ENCODE measurements at regions not wholly inside any gene's neighbourhood (a gene's known extent, or its start where the extent isn't known, plus 50 kb on each side); places are given as distances from the start of the nearest gene placed in this dataset.
"Not testable (repeated sequence)": the region's sequence is repeated elsewhere in the genome, so short reads cannot be mapped to it uniquely, and the experiment has no call there.

DNA sequence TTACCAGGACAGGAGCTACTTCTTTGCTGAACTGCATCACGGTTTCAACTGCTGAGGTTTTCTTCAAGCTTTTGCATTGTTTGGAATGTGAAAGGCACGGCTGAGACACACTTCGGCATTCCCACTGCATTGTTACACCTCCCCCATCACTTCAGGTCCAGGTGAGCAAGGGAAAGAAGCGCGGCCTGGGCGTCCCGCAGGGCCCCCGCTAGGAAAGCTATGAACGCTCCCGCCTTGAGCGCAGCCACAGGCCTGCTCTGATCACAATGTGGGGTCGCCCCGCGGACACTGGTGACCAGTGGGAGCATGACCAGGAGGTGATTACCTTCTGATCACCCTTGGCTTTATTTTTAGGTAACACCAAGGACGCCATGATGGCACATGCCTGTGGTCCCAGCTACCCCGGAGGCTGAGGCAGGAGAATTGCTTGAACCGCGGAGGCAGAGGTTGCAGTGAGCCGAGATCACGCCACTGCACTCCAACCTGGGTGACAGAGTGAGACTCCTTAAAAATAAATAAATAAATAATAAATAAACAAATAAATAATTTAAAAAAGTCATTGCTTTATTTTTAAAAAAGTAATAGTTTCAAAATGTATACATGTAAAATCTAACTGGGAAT lies 82.2 kb upstream of the ANTXRL start:
- not testable (repeated sequence) for DNase-seq

DNA sequence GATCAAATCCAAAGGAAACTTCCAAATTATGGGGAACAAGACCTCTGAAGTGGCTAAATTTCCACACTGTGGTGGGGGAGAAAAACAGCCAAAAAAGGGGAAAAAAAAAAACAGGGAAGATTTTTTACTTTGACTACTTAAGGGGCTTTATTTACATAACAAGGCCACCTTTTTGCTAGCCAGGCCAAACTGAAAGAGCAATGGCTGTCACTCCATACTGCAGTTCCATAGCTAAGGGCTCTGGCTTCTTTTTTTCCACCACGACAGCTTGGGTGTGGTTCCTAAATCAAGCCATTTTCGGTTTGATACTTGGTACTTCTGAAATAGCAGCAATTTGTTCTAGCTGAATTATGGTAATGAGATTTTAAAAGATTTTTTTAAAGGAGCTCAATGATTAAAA lies 76.4 kb upstream of the ANTXRL start:
- not testable (repeated sequence) for DNase-seq

DNA sequence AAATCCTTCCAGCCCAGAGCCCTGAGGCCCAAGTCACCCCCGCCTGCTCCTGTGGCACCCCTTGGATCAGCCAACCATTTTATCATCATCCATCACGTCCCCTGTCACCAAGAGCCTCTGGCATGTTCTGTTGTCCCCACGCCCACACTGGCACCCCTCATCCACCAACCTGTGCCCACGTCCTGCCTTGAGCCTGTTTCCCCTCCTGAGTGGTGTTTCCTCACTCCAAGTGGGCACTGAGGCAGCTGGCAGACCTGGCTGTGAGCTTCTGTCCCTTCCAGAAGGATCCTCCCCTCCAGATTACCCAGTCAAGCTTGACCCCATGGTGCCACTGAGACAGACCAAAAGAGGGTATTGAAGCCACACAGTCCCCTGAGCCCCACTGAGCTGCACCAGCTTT lies 71.4 kb upstream of the ANTXRL start:
- no peak for DNase-seq

DNA sequence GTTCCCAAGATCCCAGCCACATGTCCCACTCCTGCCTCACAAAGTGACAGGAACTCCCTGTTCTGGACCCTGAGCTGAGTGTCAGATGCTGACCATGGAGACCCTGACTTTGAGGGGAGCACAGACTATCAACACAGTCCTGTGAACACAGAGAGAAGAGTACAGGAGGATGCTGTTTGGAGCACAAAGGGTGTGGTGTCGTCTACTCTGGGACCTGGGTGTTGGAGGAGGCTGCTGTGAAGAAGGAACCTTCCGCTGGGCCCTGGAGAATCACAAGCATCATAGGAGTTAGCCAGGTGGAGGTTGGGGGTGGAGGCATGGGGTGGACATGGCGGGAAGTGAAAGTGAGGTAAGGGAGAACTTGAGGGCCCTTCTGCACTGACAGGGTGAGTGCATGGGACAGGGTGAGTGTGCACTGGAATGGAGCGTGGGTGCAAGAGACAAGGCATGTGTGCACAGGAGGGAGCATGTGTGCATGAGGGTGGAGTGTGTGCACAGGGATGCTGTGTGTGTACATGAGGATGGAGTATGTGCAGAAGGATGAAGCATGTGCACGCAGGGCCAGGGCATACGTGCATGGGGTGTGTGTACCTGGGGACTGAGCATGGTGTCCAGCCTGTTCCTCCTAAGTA lies 70.7 kb upstream of the ANTXRL start:
- no peak for DNase-seq

DNA sequence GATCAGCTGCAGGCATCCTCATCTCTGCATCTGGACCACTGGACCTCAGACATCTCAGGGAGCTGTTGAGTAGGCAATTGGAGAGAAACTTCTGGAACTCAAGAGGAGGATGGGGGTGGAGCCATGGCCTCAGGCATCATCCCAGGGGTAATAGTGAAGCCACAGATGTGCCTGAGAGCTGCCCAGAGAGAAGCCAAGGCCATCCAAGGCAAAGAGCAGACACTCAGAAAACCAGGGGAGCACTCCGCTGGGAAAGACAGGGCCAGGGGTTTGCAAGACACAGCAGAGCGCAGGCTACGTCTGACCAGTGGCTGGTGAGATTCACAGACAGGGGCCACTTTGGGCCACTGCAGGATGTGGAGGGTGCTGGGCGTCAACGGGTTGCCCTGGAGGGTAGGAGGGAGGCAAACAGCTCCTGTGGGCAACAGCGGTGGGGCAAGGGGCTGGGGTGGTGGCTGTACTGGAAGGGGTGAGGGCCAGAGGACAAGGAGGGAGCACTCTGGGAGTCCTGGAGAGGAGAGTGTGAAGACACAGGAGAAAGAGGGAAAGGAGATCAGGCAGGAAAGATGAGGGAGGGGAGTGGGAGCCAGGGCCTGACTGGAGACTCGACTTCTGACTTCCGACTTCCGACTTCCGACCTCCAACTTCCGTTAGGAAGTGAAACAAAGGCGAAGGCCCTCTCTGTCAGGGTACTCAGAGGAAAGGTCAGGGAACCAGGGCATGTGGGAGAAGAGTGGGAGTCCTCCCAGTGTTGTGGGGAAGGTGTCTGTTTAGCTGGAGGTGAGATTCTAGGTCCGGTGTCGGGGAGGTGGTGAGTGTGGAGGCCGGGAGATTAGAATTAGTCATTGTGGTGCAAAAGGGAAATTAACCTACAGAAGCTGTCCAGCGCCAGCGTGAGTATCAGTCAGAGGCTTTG lies 69.7 kb upstream of the ANTXRL start:
- peak; percentile 41 to 64 for DNase-seq

DNA sequence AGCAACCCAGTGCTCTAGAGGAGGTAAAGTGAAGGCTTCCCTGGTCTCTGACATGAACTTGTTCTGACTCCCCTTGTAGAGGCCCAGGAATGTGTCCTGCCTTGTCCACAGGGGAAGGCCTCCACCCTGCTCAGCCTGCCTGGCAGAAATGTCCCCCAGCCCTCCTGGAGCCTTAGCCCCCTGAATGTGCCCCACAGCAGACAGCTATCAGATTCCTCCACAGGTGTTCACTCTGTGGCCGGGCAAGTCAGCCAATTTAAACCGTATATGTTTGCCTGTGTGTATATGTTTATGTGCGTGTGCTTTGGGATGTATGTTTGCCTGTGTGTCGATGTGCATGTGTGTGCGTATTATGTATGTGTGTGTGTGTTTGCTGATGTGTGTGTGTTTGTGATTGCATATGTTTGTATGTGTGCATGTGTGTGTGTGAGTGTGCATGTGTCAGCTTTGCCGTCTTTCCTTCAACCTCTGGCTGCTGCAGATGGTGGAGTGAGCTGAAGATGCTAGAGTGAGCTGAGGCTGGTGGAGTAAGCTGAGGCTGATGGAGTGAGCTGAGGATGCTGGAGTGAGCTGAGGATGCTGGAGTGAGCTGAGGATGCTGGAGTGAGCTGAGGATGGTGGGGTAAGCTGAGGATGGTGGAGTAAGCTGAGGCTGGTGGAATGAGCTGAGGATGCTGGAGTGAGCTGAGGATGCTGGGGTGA lies 68.9 kb upstream of the ANTXRL start:
- DNase-seq: no peak

DNA sequence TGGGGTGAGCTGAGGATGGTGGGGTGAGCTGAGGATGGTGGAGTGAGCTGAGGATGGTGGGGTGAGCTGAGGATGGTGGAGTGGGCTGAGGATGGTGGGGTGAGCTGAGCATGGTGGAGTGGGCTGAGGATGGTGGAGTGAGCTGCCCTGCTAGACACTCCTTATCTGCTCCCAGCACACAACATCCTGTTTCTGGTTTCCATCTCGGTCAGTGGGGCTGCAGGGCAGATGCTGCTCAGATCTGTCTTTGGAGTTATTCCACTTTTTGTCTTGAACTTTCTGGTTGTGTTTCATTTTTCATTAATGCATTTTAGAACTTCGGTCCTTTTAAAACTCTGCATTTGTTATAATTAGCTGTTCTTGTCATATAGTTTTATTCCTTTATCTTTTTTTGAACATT lies 67.9 kb upstream of the ANTXRL start:
- DNase-seq: no peak

DNA sequence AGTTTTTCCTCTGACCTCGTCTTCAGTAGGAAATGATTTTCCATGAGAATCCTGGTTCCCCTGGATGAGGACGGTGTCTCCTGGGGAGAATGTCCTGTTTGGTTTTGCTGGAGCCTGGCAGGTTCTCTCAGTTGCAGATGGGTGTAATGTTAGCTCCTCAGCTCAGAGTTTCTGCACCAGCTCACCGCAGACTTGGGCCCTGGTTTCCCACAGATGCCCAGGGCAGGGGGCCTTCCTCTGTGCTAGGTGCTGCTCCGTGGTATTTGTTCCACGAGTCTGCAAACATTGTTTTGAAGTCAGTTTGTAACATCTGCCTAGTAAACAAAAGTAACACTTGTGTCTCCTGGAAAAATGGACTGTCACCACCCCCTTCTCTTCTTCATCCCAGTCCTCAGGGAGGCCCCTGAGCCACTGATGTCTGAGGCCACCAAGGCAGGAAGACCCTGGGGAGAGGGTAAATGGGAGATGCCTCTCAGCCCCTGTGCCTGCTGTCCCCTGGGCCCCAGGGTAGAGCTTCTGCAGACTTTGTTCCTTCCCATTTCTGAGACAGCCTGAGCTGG lies 67.3 kb upstream of the ANTXRL start:
- DNase-seq: not testable (repeated sequence)

DNA sequence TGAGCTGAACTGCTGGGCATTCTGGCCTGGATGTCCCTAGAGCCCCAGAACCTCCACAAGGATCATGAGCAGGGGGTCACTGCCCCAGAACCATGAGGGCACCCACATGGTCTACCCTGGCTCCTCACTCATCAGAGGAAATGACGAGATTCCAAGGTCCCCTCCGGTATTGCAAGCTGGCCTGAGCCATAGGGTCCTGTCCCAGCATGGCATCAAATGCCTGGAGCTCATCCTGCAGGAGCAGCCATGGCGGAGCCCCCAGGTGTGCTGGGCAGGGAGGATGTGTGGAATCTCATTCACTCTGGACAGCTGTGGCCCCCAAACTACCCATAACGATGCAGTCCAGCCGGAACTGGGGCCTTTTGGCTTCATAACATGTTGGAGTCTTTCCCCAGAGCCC lies 66.6 kb upstream of the ANTXRL start:
- DNase-seq: no peak

DNA sequence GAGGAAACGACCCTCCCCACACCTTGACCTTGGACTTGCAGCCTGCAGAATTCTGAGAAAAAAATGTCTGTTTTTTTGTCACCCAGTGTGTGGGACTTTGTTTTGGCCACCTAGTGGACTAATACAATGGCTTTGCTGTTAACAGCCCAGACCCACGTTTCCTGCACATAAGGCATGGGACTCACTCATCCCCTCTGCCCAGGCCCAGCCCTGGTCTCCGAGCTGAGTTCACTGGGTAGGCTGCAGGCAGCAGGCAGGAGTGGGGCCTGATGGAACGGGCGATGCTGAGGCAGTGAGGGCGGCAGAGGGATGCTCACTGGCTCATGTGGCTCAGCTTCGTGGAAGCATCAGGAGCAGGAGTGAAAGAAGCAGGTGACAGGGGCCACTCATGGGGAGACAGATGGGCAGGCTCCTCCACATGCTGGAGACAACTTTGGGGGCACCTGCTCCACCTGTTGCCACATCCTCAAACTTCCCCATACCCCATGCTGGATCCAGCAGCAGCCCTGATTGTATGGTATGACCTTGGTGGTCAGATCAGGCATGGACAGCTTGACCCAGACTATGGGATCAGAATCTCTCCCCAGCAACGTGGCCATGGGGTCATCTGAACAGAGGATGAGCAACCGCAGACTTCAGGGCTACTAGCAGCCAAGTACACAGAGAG lies 65.8 kb upstream of the ANTXRL start:
- no peak for DNase-seq

DNA sequence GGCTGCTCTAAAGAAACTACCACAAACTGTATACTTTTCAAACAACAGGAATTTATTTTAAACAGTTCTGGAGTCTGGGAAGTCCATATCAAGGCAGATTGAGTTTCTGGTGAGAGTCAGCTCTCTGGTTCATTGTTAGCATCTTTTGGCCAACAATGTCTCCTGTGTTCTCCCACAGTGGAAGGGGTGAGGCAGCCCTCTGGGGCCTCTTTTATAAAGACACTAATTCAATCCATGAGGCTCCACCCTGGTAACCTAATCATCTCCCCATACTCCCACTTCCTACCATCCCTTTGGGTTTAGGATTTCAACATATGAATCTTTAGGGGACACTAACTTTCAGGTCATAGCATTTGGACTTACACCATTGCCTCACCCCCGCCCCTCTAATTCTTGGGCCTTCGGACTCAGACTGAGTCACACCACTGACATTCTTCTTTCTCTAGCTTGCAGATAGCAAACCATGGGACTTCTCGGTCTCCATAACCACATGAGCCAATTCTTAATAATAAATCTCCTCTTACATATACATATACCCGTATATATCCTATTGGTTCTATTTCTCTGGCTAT lies 64.3 kb upstream of the ANTXRL start:
- peak in 1 of 2 donors; percentile 9 for DNase-seq

DNA sequence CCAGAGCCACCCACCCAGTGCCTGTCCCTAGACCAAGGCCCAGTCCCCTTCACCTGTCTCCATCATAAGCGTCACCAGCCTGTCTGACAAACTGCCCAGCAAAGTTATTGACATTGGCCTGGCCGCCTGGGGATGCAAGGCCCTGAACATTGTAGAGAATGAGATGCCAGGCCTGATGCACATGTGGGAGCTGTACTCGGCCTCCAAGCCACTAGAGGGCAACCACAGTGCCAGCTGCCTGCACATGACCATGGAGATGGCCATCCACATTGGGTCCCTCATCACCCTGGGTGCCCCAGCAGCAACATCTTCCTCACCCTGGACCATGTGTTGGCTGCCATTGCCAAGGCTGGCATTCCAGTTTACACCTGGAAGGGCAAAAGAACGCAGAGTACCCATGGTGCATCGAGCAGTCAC lies 63.7 kb upstream of the ANTXRL start:
- DNase-seq: no peak

DNA sequence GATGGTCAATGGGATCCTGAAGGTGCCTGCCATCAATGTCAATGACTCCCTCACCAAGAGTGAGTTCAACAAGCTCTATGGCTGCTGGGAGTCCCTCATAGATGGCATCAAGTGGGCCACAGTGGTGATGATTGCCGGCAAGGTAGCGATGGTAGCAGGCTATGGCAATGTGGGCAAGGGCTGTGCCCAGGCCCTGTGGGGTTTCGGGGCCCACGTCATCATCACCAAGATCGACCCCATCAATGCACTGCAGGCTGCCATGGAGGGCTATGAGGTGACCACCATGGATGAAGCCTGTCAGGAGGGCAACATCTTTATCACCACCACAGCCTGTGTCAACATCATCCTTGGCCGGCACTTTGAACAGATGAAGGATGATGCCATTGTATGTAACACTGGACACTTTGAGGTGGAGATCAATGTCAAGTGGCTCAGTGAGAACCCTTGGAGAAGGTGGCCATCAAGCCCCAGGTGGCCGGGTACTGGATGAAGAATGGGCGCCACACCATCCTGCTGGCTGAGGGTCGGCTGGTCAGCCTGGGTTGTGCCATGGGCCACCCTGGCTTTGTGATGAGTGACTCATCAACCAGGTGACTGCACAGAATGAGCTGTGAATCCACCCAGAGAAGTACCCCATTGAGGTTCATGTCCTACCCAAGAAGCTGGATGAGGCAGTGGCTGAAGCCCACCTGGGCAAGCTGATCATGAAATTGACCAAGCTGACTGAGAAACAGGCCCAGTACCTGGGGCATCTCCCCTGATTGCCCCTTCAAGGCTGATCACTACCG lies 63.0 kb upstream of the ANTXRL start:
- DNase-seq: no peak

DNA sequence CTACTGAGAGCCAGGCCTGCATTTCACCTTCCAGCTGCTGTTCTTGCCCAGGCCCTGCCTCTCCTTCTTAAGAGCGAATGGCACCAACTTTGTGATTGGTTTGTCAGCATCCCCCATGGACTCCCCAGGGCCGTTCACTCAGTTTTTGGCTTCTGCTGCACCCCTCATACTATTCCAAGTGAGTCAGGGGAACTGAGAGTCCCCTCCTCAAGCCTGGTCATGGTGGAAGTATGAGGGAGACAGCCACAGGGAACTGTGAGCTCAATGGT lies 62.4 kb upstream of the ANTXRL start:
- no peak for DNase-seq

DNA sequence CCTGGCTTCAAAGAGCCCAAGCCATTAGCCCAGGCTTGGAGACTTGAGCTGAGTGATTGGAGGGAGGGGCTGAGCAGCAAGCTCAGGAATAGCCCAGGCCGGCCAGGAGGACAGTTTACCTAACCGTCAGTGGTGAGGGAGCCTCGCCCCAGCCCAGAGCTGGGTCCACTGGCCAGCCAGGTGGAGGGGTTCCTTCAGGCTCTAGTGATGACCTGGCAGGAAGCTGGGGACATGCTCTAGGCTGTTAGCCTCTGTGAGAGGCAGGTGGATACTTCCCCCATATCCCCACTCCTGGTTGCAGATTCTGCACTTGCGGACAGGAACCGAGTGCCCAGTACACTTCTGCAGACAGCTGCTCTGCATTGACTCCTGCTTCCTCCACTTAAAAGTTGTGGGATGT lies 61.2 kb upstream of the ANTXRL start:
- no peak for DNase-seq

DNA sequence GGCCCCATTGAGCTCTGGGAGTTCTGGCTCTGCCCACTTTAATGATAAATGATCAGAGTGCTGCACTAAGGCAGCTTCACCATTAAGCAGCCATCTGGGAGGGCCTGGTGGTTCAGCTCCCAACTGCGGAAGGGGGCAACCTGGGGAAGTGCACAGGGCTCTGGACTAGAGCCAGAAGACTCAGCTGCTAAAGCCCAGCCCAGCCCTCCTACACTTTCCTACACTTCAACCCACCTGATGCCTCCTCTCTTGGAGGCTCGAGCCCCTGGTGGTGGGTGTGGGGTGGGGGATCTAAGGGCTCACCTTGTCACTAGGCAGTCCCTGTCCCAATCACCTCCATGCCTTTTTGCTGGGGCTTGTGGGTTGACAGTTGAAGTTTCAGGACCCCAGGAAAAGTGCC lies 60.6 kb upstream of the ANTXRL start:
- no peak for DNase-seq

DNA sequence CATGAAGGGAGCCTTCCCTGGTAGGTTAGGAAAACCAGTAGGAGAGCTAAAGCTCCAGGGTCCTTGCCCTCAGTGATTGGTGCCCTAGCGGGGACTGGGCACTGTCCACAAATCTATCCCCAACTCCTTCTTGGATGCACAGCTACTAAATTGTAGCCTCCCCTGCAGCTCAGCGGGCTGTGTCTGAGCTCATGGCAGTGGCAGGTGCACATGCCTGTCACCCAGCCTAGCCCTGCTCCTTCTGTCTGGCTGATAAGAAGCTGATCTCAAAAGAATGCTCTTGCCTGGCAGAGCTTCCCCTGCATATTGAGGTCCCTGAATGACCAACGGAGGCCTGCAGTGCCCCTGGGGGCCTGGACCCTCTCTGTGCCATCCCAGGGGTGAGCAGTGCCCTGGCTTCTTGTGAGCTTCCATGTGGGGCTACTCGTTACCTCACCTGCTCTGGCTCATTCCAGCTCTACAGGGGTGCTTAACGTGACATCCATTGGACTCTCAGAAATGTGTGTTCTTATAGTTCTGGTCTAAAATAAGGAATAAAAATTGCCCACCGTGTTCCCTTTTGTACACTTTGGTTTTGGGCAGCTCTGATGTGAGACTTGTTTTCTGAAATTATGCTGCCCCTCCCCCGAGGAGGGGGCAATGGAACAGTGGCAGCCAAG lies 59.8 kb upstream of the ANTXRL start:
- DNase-seq: no peak

DNA sequence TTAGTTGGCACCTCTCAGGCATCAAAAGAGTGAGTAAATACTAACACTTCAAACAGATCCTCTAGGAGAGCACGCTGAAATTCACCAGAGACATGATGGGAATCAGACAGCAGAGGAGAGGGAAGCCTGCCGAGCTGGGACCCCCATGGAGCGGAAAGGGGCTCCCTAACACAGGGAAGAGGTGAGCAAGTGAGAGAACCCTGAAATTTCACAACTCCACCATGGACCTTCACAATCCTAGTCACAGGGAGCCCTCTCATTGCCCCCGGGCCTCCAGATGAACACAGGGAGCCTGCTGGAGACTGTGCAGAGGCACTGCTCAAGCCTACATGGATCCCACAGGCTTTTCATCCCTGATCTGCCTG lies 59.2 kb upstream of the ANTXRL start:
- DNase-seq: no peak

DNA sequence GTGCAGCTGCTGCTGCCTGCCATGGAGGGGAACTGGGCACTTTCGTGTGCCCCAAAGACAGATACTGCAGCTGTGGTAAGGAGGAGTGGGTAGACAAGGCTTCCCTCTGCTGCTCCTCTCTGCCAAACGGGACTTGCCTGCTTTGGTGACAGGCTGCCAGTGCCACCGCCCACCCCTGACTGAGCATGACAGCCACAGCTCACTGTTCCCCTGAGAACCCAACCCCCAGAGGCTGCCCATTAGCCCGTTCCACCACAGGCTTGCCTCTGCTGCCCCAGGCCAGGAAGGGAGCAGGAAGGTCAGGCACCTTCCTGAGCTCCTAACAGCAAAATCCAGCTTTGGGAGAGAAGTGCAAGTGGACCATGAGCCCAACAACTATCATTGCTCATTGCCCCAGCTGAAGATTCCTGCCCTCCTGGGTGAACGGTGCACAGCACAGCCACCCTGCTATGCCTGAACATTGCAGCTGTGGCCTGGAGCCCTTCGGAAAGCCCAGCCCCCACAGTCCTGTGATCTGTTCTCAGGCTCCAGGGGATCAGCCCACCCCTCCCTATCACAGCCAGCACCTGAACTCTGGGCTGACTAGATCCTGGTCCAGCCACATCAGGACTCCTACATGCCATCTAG lies 58.7 kb upstream of the ANTXRL start:
- peak in 1 of 2 donors; percentile 58 for DNase-seq

DNA sequence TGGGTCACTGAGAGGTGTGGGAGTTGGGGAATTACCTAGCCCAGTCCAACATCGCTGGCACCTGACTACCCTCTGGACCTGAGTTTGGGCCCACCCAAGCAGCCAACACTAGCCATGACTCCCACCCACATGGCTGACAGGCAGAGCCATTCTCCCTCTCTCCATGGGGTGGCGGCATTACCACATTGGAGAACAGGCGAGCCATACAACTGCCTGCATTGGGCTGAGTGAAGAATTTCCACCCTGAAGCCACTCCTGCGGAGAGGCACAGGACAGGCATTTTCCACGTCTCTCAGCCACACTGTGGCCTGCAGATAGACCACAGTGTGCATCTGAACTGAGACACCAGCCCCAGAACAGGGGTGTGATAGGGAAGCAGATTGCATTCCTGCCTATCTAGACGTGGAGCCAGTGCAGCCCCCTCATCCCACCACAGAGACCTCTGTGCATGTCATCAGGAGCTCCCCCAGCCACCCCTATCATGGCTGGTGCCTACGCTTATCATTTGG lies 58.2 kb upstream of the ANTXRL start:
- DNase-seq: peak; percentile 40 to 61

Data from inflammatory macrophage treated with lipopolysaccharide for 1 hour (primary cell).